ENCODE measurements at regions not wholly inside any gene's neighbourhood (a gene's known extent, or its start where the extent isn't known, plus 50 kb on each side); places are given as distances from the start of the nearest gene placed in this dataset.
"Not testable (repeated sequence)": the region's sequence is repeated elsewhere in the genome, so short reads cannot be mapped to it uniquely, and the experiment has no call there.

- DNase-seq (ENCODE audit: insufficient read length, low spot score) = no peak
- FAIRE-seq = no peak
Measured at GRCh38 chr4:27913738-27914137, 1053.1 kb downstream of the STIM2 start.

- DNase-seq (ENCODE audit: insufficient read length, low spot score) (no peak), FAIRE-seq (no peak)
Measured at GRCh38 chr4:27915822-27916221, 1055.2 kb downstream of the STIM2 start.

GRCh38 chr4:27916452-27917184, 1056.0 kb downstream of the STIM2 start:
- DNase-seq (ENCODE audit: insufficient read length, low spot score) (no peak), FAIRE-seq (no peak)

- DNase-seq (ENCODE audit: insufficient read length, low spot score) = no peak
- FAIRE-seq = no peak
Measured at GRCh38 chr4:27917381-27917780, 1056.7 kb downstream of the STIM2 start.

- FAIRE-seq (no peak), DNase-seq (ENCODE audit: insufficient read length, low spot score) (no peak)
Measured at GRCh38 chr4:27921231-27921630, 1060.6 kb downstream of the STIM2 start.

GRCh38 chr4:27928761-27929540, 1068.3 kb downstream of the STIM2 start:
- FAIRE-seq (no peak), DNase-seq (ENCODE audit: insufficient read length, low spot score) (no peak)

GRCh38 chr4:27930291-27930690, 1069.7 kb downstream of the STIM2 start:
- DNase-seq (ENCODE audit: insufficient read length, low spot score) (no peak), FAIRE-seq (no peak)

GRCh38 chr4:27930976-27931375, 1070.3 kb downstream of the STIM2 start:
- FAIRE-seq (no peak), DNase-seq (ENCODE audit: insufficient read length, low spot score) (no peak)

GRCh38 chr4:27931584-27931983, 1070.9 kb downstream of the STIM2 start:
- DNase-seq (ENCODE audit: insufficient read length, low spot score) (no peak), FAIRE-seq (no peak)

- FAIRE-seq (no peak), DNase-seq (ENCODE audit: insufficient read length, low spot score) (no peak)
Measured at GRCh38 chr4:27934871-27935270, 1074.2 kb downstream of the STIM2 start.

GRCh38 chr4:27946799-27947198, 1086.2 kb downstream of the STIM2 start:
- no peak for FAIRE-seq

GRCh38 chr4:27947302-27947701, 1086.7 kb downstream of the STIM2 start:
- FAIRE-seq (no peak), DNase-seq (ENCODE audit: insufficient read length, low spot score) (no peak)

More at GRCh38 chr4:27946799-27947198, 1086.2 kb downstream of the STIM2 start:
- DNase-seq (ENCODE audit: insufficient read length, low spot score) = no peak

GRCh38 chr4:27964095-27964494, 1103.5 kb downstream of the STIM2 start:
- DNase-seq (ENCODE audit: insufficient read length, low spot score) = no peak
- no peak for FAIRE-seq

- no peak for DNase-seq (ENCODE audit: insufficient read length, low spot score)
- FAIRE-seq = no peak
Measured at GRCh38 chr4:27966664-27967063, 1106.0 kb downstream of the STIM2 start.

- DNase-seq (ENCODE audit: insufficient read length, low spot score) (no peak), FAIRE-seq (no peak)
Measured at GRCh38 chr4:27973056-27973455, 1112.4 kb downstream of the STIM2 start.

GRCh38 chr4:27973700-27974099, 1113.1 kb downstream of the STIM2 start:
- DNase-seq (ENCODE audit: insufficient read length, low spot score) = no peak
- FAIRE-seq = no peak

- FAIRE-seq = no peak
- no peak for DNase-seq (ENCODE audit: insufficient read length, low spot score)
Measured at GRCh38 chr4:27974339-27974738, 1113.7 kb downstream of the STIM2 start.

GRCh38 chr4:27974881-27975280, 1114.2 kb downstream of the STIM2 start:
- FAIRE-seq; DNase-seq (ENCODE audit: insufficient read length, low spot score): not testable (repeated sequence)

- DNase-seq (ENCODE audit: insufficient read length, low spot score); FAIRE-seq: not testable (repeated sequence)
Measured at GRCh38 chr4:27978427-27979109, 1117.9 kb downstream of the STIM2 start.

- DNase-seq (ENCODE audit: insufficient read length, low spot score) (no peak), FAIRE-seq (no peak)
Measured at GRCh38 chr4:27985522-27985921, 1124.9 kb downstream of the STIM2 start.

GRCh38 chr4:27986476-27986875, 1125.8 kb downstream of the STIM2 start:
- FAIRE-seq = no peak
- no peak for DNase-seq (ENCODE audit: insufficient read length, low spot score)

Data from HTR-8/SVneo (cell line).